ENCODE measurements at regions not wholly inside any gene's neighbourhood (a gene's known extent, or its start where the extent isn't known, plus 50 kb on each side); places are given as distances from the start of the nearest gene placed in this dataset.

GRCh38 chr3:159522276-159522675 lies 466.4 kb upstream of the IL12A start:
- no peak overlapping the region for H3K4me3 ChIP-seq (ENCODE audit: low read depth, low read length)
- TF ChIP-seq MAX (IDR thresholded peaks at IDR 0.05; ENCODE audit: low read depth, low read length) = no peak
- no peak for TF ChIP-seq MYC (IDR thresholded peaks at IDR 0.05; ENCODE audit: low read depth, low read length)
- TF ChIP-seq POLR2A (IDR thresholded peaks at IDR 0.05; ENCODE audit: extremely low read depth, insufficient read length) = no peak
- no peak for TF ChIP-seq CTCF (IDR thresholded peaks at IDR 0.05; ENCODE audit: low read depth, low read length)
- DNase-seq (ENCODE audit: low read depth) = no peak

GRCh38 chr3:159528251-159528895 lies 460.3 kb upstream of the IL12A start:
- TF ChIP-seq POLR2A (IDR thresholded peaks at IDR 0.05; ENCODE audit: extremely low read depth, insufficient read length) (no peak), CTCF (IDR thresholded peaks at IDR 0.05; ENCODE audit: low read depth, low read length) (no peak), MAX (IDR thresholded peaks at IDR 0.05; ENCODE audit: low read depth, low read length) (no peak), MYC (IDR thresholded peaks at IDR 0.05; ENCODE audit: low read depth, low read length) (no peak)
- H3K4me3 ChIP-seq (ENCODE audit: low read depth, low read length) = no peak overlapping the region
- DNase-seq (ENCODE audit: low read depth) = no peak

- peak; percentile 2 for DNase-seq (ENCODE audit: low read depth)
- no peak for TF ChIP-seq MAX (IDR thresholded peaks at IDR 0.05; ENCODE audit: low read depth, low read length)
- TF ChIP-seq POLR2A (IDR thresholded peaks at IDR 0.05; ENCODE audit: extremely low read depth, insufficient read length) = no peak
- no peak overlapping the region for H3K4me3 ChIP-seq (ENCODE audit: low read depth, low read length)
These were observed 456.1 kb upstream of the IL12A start for GRCh38 chr3:159532577-159532976.

GRCh38 chr3:159534496-159534895 lies 454.1 kb upstream of the IL12A start:
- H3K4me3 ChIP-seq (ENCODE audit: low read depth, low read length) = no peak overlapping the region
- no peak for DNase-seq (ENCODE audit: low read depth)
- no peak for TF ChIP-seq CTCF (IDR thresholded peaks at IDR 0.05; ENCODE audit: low read depth, low read length)
- TF ChIP-seq POLR2A (IDR thresholded peaks at IDR 0.05; ENCODE audit: extremely low read depth, insufficient read length) = no peak
- TF ChIP-seq MYC (IDR thresholded peaks at IDR 0.05; ENCODE audit: low read depth, low read length) = no peak
- TF ChIP-seq MAX (IDR thresholded peaks at IDR 0.05; ENCODE audit: low read depth, low read length) = no peak

- DNase-seq (ENCODE audit: low read depth) = no peak
- H3K4me3 ChIP-seq (ENCODE audit: low read depth, low read length) = no peak overlapping the region
- TF ChIP-seq CTCF (IDR thresholded peaks at IDR 0.05; ENCODE audit: low read depth, low read length) = no peak
- TF ChIP-seq MAX (IDR thresholded peaks at IDR 0.05; ENCODE audit: low read depth, low read length) = no peak
- no peak for TF ChIP-seq POLR2A (IDR thresholded peaks at IDR 0.05; ENCODE audit: extremely low read depth, insufficient read length)
- no peak for TF ChIP-seq MYC (IDR thresholded peaks at IDR 0.05; ENCODE audit: low read depth, low read length)
These were observed 451.8 kb upstream of the IL12A start for GRCh38 chr3:159536876-159537275.

GRCh38 chr3:159538507-159538906 lies 450.1 kb upstream of the IL12A start:
- H3K4me3 ChIP-seq (ENCODE audit: low read depth, low read length) = no peak overlapping the region
- TF ChIP-seq CTCF (IDR thresholded peaks at IDR 0.05; ENCODE audit: low read depth, low read length) (no peak), MYC (IDR thresholded peaks at IDR 0.05; ENCODE audit: low read depth, low read length) (no peak), MAX (IDR thresholded peaks at IDR 0.05; ENCODE audit: low read depth, low read length) (no peak), POLR2A (IDR thresholded peaks at IDR 0.05; ENCODE audit: extremely low read depth, insufficient read length) (no peak)
- DNase-seq (ENCODE audit: low read depth) = no peak

All from NB4 (cell line).